ENCODE measurements at regions not wholly inside any gene's neighbourhood (a gene's known extent, or its start where the extent isn't known, plus 50 kb on each side); places are given as distances from the start of the nearest gene placed in this dataset.

DNA sequence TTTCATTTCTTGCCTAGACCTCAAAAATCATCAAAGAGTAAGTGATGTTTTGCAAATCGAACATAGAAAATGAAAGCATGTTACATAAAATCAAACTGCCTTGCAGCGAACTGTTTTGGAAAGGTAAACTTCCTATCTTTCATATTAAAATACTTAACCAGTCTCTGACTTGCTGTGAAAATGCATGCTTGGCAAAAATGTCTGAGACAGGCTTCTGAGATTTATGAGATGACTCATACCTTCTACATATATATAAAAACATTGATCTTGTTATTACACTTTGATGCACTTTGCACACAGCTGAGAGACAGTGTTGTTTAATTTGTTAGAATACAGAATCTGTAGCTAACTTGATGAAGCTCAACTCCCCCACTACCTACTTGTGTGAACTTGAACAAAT lies 179.1 kb downstream of the KITLG start:
- Histone ChIP-seq H3K27me3 (replicated peaks; ENCODE audit: insufficient read depth) (no peaks in the 10 kb centered on the region), H3K36me3 (no peaks in the 10 kb centered on the region), H3K27ac (no peak overlapping the region), H3K4me3 (no peak overlapping the region), H3K9me3 (no peaks in the 10 kb centered on the region), H3K4me1 (replicated peaks) (no peaks in the 10 kb centered on the region)
- WGBS = 19% methylated on average over 2 of the region's 2 CpGs
- peak; percentile 13 for TF ChIP-seq POLR2AphosphoS5 (IDR thresholded peaks at IDR 0.05)
- TF ChIP-seq POLR2A (IDR thresholded peaks at IDR 0.05) = no peak
- no peak for TF ChIP-seq CTCF (IDR thresholded peaks at IDR 0.05)
- no peak for DNase-seq (ENCODE audit: low spot score)
- intact Hi-C loops (cut with DNase I) = no loop called here

GRCh38 chr12:88406905-88407304 lies 173.4 kb downstream of the KITLG start:
- WGBS = 70% methylated on average over 5 of the region's 5 CpGs
- DNase-seq (ENCODE audit: low spot score) = no peak
- H3K27me3 ChIP-seq (replicated peaks; ENCODE audit: insufficient read depth) = no peaks in the 10 kb centered on the region
- no peaks in the 10 kb centered on the region for H3K4me1 ChIP-seq (replicated peaks)
- no peak overlapping the region for H3K4me3 ChIP-seq
- intact Hi-C loops (cut with DNase I) = no loop called here
- no peak overlapping the region for H3K27ac ChIP-seq
- H3K36me3 ChIP-seq = no peaks in the 10 kb centered on the region
- H3K9me3 ChIP-seq = no peaks in the 10 kb centered on the region
- TF ChIP-seq POLR2A (IDR thresholded peaks at IDR 0.05) (no peak), POLR2AphosphoS5 (IDR thresholded peaks at IDR 0.05) (no peak), CTCF (IDR thresholded peaks at IDR 0.05) (no peak)

DNA sequence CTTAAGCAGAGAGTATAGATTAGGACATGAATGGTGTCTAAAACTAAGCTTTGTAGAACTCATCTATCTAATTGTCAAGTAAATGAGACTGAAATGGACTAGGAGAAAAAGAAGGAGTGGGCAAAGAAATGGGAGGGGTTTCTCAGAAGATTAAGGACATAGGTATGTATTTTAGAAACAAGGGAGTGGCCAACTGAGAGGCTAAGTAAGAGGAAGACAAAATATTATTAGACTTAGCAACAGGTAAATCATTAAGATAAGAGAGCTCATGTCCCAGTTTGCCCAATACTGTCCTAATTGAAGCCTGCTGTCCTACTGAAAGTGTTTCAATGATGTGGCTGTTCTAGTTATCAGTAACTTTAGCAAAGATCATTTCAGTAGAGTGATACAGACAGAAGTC lies 171.4 kb downstream of the KITLG start:
- Histone ChIP-seq H3K4me1 (replicated peaks) (no peaks in the 10 kb centered on the region), H3K9me3 (no peaks in the 10 kb centered on the region)
- intact Hi-C loops (cut with DNase I) = no loop called here

DNA sequence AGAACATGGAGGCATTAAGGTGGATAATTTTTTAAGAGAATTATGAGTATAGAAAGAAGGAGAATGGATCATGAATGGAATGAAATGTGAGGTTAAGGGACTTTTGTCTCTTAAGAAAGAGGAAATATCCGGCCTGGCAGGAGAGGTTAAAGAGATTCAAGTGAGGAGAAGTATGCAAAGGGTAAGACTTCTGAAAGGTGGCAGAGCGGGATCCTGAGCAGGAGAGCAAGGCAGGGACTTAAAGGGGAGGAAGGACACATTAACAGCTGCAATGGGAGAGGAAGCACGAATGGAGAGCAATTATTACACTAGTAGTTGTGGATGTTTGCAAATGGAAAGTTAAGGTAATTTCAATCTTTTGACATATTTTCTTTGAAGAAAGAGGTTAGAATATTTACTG lies 171.0 kb downstream of the KITLG start:
- Histone ChIP-seq H3K4me1 (replicated peaks) (no peaks in the 10 kb centered on the region), H3K9me3 (no peaks in the 10 kb centered on the region), H3K36me3 (no peaks in the 10 kb centered on the region), H3K27ac (no peak overlapping the region), H3K27me3 (replicated peaks; ENCODE audit: insufficient read depth) (no peaks in the 10 kb centered on the region), H3K4me3 (no peak overlapping the region)
- intact Hi-C loops (cut with DNase I) = no loop called here
- DNase-seq (ENCODE audit: low spot score) = no peak
- 73% methylated on average over 3 of the region's 3 CpGs for WGBS
- TF ChIP-seq POLR2AphosphoS5 (IDR thresholded peaks at IDR 0.05) (no peak), CTCF (IDR thresholded peaks at IDR 0.05) (no peak), POLR2A (IDR thresholded peaks at IDR 0.05) (no peak)

More for the DNA sequence above, 171.4 kb downstream of the KITLG start:
- Histone ChIP-seq H3K27me3 (replicated peaks; ENCODE audit: insufficient read depth) (no peaks in the 10 kb centered on the region), H3K36me3 (no peaks in the 10 kb centered on the region), H3K27ac (no peak overlapping the region), H3K4me3 (no peak overlapping the region)
- TF ChIP-seq POLR2A (IDR thresholded peaks at IDR 0.05) (no peak), CTCF (IDR thresholded peaks at IDR 0.05) (no peak), POLR2AphosphoS5 (IDR thresholded peaks at IDR 0.05) (no peak)
- no peak for DNase-seq (ENCODE audit: low spot score)

- no peak overlapping the region for H3K27ac ChIP-seq
- 74% methylated on average over 2 of the region's 2 CpGs for WGBS
- DNase-seq (ENCODE audit: low spot score) = no peak
- TF ChIP-seq POLR2A (IDR thresholded peaks at IDR 0.05) (no peak), CTCF (IDR thresholded peaks at IDR 0.05) (no peak), POLR2AphosphoS5 (IDR thresholded peaks at IDR 0.05) (no peak)
- H3K9me3 ChIP-seq = no peaks in the 10 kb centered on the region
- intact Hi-C loops (cut with DNase I) = no loop called here
- H3K27me3 ChIP-seq (replicated peaks; ENCODE audit: insufficient read depth) = no peaks in the 10 kb centered on the region
- no peaks in the 10 kb centered on the region for H3K36me3 ChIP-seq
- no peak overlapping the region for H3K4me3 ChIP-seq
- no peaks in the 10 kb centered on the region for H3K4me1 ChIP-seq (replicated peaks)
Measured at GRCh38 chr12:88411689-88412088, 168.6 kb downstream of the KITLG start.
